ENCODE measurements at regions not wholly inside any gene's neighbourhood (a gene's known extent, or its start where the extent isn't known, plus 50 kb on each side); places are given as distances from the start of the nearest gene placed in this dataset.

GRCh38 chr12:23423097-23423687 is 526.3 kb downstream of the SOX5 start:
- intact Hi-C loops (cut with DNase I; ENCODE audit: low total_unique reads), result no loop called here
- DNase-seq (ENCODE audit: low spot score in 2 of 2), result no peak
- WGBS, 2 donors, result 79 to 93% methylated on average over 5 of the region's 5 CpGs
- no peak for TF ChIP-seq POLR2A (IDR thresholded peaks at IDR 0.05)
- no peak for TF ChIP-seq CTCF (IDR thresholded peaks at IDR 0.05)
- H3K4me3 ChIP-seq (ENCODE audit: low read depth, poor library complexity, severe bottlenecking), result no peak overlapping the region

GRCh38 chr12:23423796-23424195 is 525.7 kb downstream of the SOX5 start:
- DNase-seq (ENCODE audit: low spot score in 2 of 2), result no peak
- intact Hi-C loops (cut with DNase I; ENCODE audit: low total_unique reads), result no loop called here
- TF ChIP-seq CTCF (IDR thresholded peaks at IDR 0.05) (no peak), POLR2A (IDR thresholded peaks at IDR 0.05) (no peak)
- H3K4me3 ChIP-seq (ENCODE audit: low read depth, poor library complexity, severe bottlenecking), result no peak overlapping the region
- WGBS, 2 donors, result 72 to 84% methylated on average over 2 of the region's 2 CpGs

GRCh38 chr12:23424685-23425084 is 524.8 kb downstream of the SOX5 start:
- TF ChIP-seq CTCF (IDR thresholded peaks at IDR 0.05) (no peak), POLR2A (IDR thresholded peaks at IDR 0.05) (no peak)
- intact Hi-C loops (cut with DNase I; ENCODE audit: low total_unique reads), result no loop called here
- WGBS, 2 donors, result 91% methylated on average over 9 of the region's 9 CpGs
- no peak overlapping the region for H3K4me3 ChIP-seq (ENCODE audit: low read depth, poor library complexity, severe bottlenecking)
- no peak for DNase-seq (ENCODE audit: low spot score in 2 of 2)

GRCh38 chr12:23426328-23426727 is 523.1 kb downstream of the SOX5 start:
- WGBS, 2 donors, result 66 to 69% methylated on average over 6 of the region's 6 CpGs
- DNase-seq (ENCODE audit: low spot score in 2 of 2), result no peak
- TF ChIP-seq CTCF (IDR thresholded peaks at IDR 0.05) (no peak), POLR2A (IDR thresholded peaks at IDR 0.05) (no peak)
- no peak overlapping the region for H3K4me3 ChIP-seq (ENCODE audit: low read depth, poor library complexity, severe bottlenecking)
- intact Hi-C loops (cut with DNase I; ENCODE audit: low total_unique reads), result no loop called here

- DNase-seq (ENCODE audit: low spot score in 2 of 2), result no peak
- H3K4me3 ChIP-seq (ENCODE audit: low read depth, poor library complexity, severe bottlenecking), result no peak overlapping the region
- 80% methylated on average over 6 of the region's 6 CpGs for WGBS, 2 donors
- TF ChIP-seq POLR2A (IDR thresholded peaks at IDR 0.05) (no peak), CTCF (IDR thresholded peaks at IDR 0.05) (no peak)
- intact Hi-C loops (cut with DNase I; ENCODE audit: low total_unique reads), result no loop called here
These were observed 520.7 kb downstream of the SOX5 start for GRCh38 chr12:23428758-23429157.

- DNase-seq (ENCODE audit: low spot score in 2 of 2), result no peak
- H3K4me3 ChIP-seq (ENCODE audit: low read depth, poor library complexity, severe bottlenecking), result no peak overlapping the region
- no peak for TF ChIP-seq CTCF (IDR thresholded peaks at IDR 0.05)
- TF ChIP-seq POLR2A (IDR thresholded peaks at IDR 0.05), result no peak
- 74 to 89% methylated on average over 1 of the region's 1 CpG for WGBS, 2 donors
- intact Hi-C loops (cut with DNase I; ENCODE audit: low total_unique reads), result no loop called here
These were observed 518.5 kb downstream of the SOX5 start for GRCh38 chr12:23431006-23431405.

All from lower leg skin (tissue), 4 donors.